HFFc6 (cell line): ENCODE measurements at regions not wholly inside any gene's neighbourhood (a gene's known extent, or its start where the extent isn't known, plus 50 kb on each side); places are given as distances from the start of the nearest gene placed in this dataset.

Experiments
- DNase-seq: peaks from one replicate; pipeline ENCODE4 v3.0.0-alpha.2; 2018
- H3K27ac Mint-ChIP-seq: 2 replicates; pipeline ENCODE4 v1.8.0; 2020; ENCODE audit warnings: mild to moderate bottlenecking, mixed read lengths
- H3K27me3 Mint-ChIP-seq: 2 replicates; pipeline ENCODE4 v1.8.0; 2021; ENCODE audit warnings: mild to moderate bottlenecking, moderate library complexity, mixed read lengths; ENCODE audit not compliant: insufficient read depth
- H3K36me3 Mint-ChIP-seq: 2 replicates; pipeline ENCODE4 v1.8.0; 2021; ENCODE audit warnings: low read depth, mixed read lengths
- H3K4me1 Mint-ChIP-seq: 2 replicates; pipeline ENCODE4 v1.8.0; 2020; ENCODE audit warnings: low read depth, mixed read lengths
- H3K4me3 Mint-ChIP-seq: 2 replicates; pipeline ENCODE4 v1.8.0; 2020; ENCODE audit warnings: mild to moderate bottlenecking, moderate library complexity, mixed read lengths
- H3K9me3 Mint-ChIP-seq: 2 replicates; pipeline ENCODE4 v1.8.0; 2020; ENCODE audit warnings: mild to moderate bottlenecking, mixed read lengths
- CTCF ChIP-seq: fragments of 200-600 bp; sonication (generic); IDR thresholded peaks from 2 replicates; pipeline ENCODE4 v1.5.0; 2021; ENCODE audit warnings: antibody characterized with exemption, mild to moderate bottlenecking

GRCh38 chr7:42747044-42747443, 164.8 kb downstream of the C7orf25 start:
- Mint-ChIP-seq H3K9me3 (no peaks in the 10 kb centered on the region), H3K27me3 (no peaks in the 10 kb centered on the region; the same call in 1 of the 2 replicates)

GRCh38 chr7:42746214-42746613, 165.7 kb downstream of the C7orf25 start:
- H3K9me3 Mint-ChIP-seq = no peaks in the 10 kb centered on the region
- no peak for DNase-seq

More at GRCh38 chr7:42747044-42747443, 164.8 kb downstream of the C7orf25 start:
- H3K36me3 Mint-ChIP-seq = no peaks in the 10 kb centered on the region
- H3K27ac Mint-ChIP-seq = no peak overlapping the region
- no peak overlapping the region for H3K4me3 Mint-ChIP-seq
- no peak for DNase-seq
- H3K4me1 Mint-ChIP-seq = no peaks in the 10 kb centered on the region
- TF ChIP-seq CTCF = no peak

GRCh38 chr7:42745357-42746059, 166.4 kb downstream of the C7orf25 start:
- TF ChIP-seq CTCF = peak; percentile 75
- Mint-ChIP-seq H3K9me3 (no peaks in the 10 kb centered on the region), H3K27ac (no peak overlapping the region), H3K36me3 (no peaks in the 10 kb centered on the region), H3K4me1 (no peaks in the 10 kb centered on the region), H3K4me3 (no peak overlapping the region), H3K27me3 (no peaks in the 10 kb centered on the region)
- DNase-seq = no peak

More at GRCh38 chr7:42746214-42746613, 165.7 kb downstream of the C7orf25 start:
- TF ChIP-seq CTCF = no peak
- Mint-ChIP-seq H3K27ac (no peak overlapping the region), H3K4me1 (no peaks in the 10 kb centered on the region), H3K36me3 (no peaks in the 10 kb centered on the region), H3K27me3 (no peaks in the 10 kb centered on the region; the same call in 1 of the 2 replicates), H3K4me3 (no peak overlapping the region)

GRCh38 chr7:42744746-42745145, 167.1 kb downstream of the C7orf25 start:
- H3K27ac Mint-ChIP-seq = no peak overlapping the region
- no peak for DNase-seq
- TF ChIP-seq CTCF = no peak
- H3K4me3 Mint-ChIP-seq = no peak overlapping the region
- H3K4me1 Mint-ChIP-seq = no peaks in the 10 kb centered on the region
- H3K36me3 Mint-ChIP-seq = no peaks in the 10 kb centered on the region
- no peaks in the 10 kb centered on the region for H3K9me3 Mint-ChIP-seq
- H3K27me3 Mint-ChIP-seq = no peaks in the 10 kb centered on the region

GRCh38 chr7:42743077-42743858, 168.6 kb downstream of the C7orf25 start:
- Mint-ChIP-seq H3K4me3 (no peak overlapping the region), H3K27me3 (peaks cover 1% of the 10 kb centered on the region; the same call in 1 of the 2 replicates), H3K4me1 (no peaks in the 10 kb centered on the region), H3K9me3 (no peaks in the 10 kb centered on the region), H3K36me3 (no peaks in the 10 kb centered on the region), H3K27ac (no peak overlapping the region)
- no peak for DNase-seq
- no peak for TF ChIP-seq CTCF
